Epithelial cell of esophagus (primary cell): ENCODE measurements at regions not wholly inside any gene's neighbourhood (a gene's known extent, or its start where the extent isn't known, plus 50 kb on each side); places are given as distances from the start of the nearest gene placed in this dataset.

Source experiments
- DNase-seq: peaks from one replicate; pipeline ENCODE4 v3.0.0; 2010; ENCODE audit warnings: low read depth
- H3K4me3 ChIP-seq: 2 replicates; pipeline ENCODE4 v1.5.1; 2011; ENCODE audit warnings: mild to moderate bottlenecking, low read length, control low read depth
- CTCF ChIP-seq: IDR thresholded peaks from 2 replicates; pipeline ENCODE4 v1.5.1; 2011; ENCODE audit warnings: low read depth, mild to moderate bottlenecking, low read length, control low read depth, inconsistent platforms; ENCODE audit not compliant: insufficient read depth; ENCODE audit errors: missing control alignments

- no peak for DNase-seq
- TF ChIP-seq CTCF: no peak
- H3K4me3 ChIP-seq: no peak overlapping the region
Observed at GRCh38 chr15:62873203-62873602, 169.3 kb upstream of the TPM1 start.

- no peak for DNase-seq
- H3K4me3 ChIP-seq: no peak overlapping the region
- no peak for TF ChIP-seq CTCF
Observed at GRCh38 chr15:62874064-62874463, 168.5 kb upstream of the TPM1 start.

- no peak for DNase-seq
- no peak overlapping the region for H3K4me3 ChIP-seq
- TF ChIP-seq CTCF: no peak
Observed at GRCh38 chr15:62874959-62875625, 167.5 kb upstream of the TPM1 start.

- DNase-seq: no peak
- no peak overlapping the region for H3K4me3 ChIP-seq
- TF ChIP-seq CTCF: no peak
Observed at GRCh38 chr15:62875626-62876021, 166.9 kb upstream of the TPM1 start.

GRCh38 chr15:62877276-62877857 lies 165.2 kb upstream of the TPM1 start:
- TF ChIP-seq CTCF: no peak
- peak; percentile 61 for DNase-seq
- no peak overlapping the region for H3K4me3 ChIP-seq

GRCh38 chr15:62878070-62878469 lies 164.5 kb upstream of the TPM1 start:
- no peak for TF ChIP-seq CTCF
- no peak overlapping the region for H3K4me3 ChIP-seq
- DNase-seq: no peak

- no peak overlapping the region for H3K4me3 ChIP-seq
- no peak for TF ChIP-seq CTCF
- no peak for DNase-seq
Observed at GRCh38 chr15:62879770-62880169, 162.8 kb upstream of the TPM1 start.
